HG03520 (cell line): ENCODE measurements at regions not wholly inside any gene's neighbourhood (a gene's known extent, or its start where the extent isn't known, plus 50 kb on each side); places are given as distances from the start of the nearest gene placed in this dataset.

Experiments
- ATAC-seq: cut with Tn5 transposase; IDR thresholded peaks from one replicate; pipeline ENCODE4 v1.9.1; 2021; ENCODE audit warnings: mild to moderate bottlenecking, moderate library complexity; ENCODE audit not compliant: unreplicated experiment

GRCh38 chr12:67370979-67371378, 101.8 kb downstream of the CAND1 start:
- no peak for ATAC-seq

GRCh38 chr12:67377021-67377420, 107.9 kb downstream of the CAND1 start:
- ATAC-seq: no peak

DNA sequence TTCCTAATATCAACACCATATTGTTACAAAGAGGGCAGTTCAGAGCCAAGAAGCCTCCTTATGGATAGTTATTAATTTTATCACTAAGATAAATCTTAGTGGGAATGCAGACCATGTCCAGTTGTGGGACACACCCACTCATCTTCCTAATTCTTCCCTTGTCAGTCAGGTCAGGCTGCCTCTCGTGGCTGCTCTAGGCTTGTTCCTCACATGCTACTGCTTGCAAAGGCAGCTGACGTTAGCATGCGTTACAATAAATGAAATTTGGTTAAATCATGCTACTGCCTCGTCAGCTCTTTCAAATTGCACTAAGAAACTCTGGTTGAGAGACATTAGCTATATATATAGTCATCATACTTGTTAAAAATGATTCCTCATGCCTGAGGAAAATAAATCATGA, 108.4 kb downstream of the CAND1 start:
- no peak for ATAC-seq

- ATAC-seq: no peak
Observed at GRCh38 chr12:67382241-67382871, 113.2 kb downstream of the CAND1 start.

DNA sequence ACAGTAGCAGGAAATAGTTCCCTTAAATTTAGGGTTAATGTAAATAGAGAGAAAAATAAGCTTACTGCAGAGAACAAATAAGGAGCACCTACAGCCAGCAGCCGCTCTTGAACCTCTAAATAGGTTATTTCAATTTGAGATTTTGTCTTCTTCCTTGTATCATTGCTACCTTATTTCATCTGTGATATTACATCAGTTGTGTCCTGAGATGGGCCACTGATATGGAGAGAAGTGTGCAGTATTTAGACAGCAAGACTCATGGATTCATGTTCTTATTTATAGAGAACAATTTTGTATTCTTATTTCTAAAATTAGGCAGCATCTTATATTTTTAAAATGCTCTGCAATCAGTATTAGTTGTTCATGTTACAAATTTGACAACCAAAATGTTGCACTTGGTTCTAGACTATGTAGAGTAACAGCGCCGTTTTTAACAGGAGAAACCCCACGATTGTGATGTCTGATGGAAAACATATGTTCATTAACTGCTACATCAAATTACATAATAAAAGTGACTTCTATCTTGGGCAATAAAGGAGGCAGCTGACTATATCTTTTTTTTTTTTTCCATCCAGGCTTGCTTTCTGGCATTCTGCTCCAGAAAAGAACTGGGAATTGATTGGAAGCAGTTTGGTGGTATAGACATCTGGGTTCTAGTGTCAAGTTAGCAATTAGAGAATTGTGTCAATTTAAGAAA, 117.9 kb downstream of the CAND1 start:
- ATAC-seq: no peak

DNA sequence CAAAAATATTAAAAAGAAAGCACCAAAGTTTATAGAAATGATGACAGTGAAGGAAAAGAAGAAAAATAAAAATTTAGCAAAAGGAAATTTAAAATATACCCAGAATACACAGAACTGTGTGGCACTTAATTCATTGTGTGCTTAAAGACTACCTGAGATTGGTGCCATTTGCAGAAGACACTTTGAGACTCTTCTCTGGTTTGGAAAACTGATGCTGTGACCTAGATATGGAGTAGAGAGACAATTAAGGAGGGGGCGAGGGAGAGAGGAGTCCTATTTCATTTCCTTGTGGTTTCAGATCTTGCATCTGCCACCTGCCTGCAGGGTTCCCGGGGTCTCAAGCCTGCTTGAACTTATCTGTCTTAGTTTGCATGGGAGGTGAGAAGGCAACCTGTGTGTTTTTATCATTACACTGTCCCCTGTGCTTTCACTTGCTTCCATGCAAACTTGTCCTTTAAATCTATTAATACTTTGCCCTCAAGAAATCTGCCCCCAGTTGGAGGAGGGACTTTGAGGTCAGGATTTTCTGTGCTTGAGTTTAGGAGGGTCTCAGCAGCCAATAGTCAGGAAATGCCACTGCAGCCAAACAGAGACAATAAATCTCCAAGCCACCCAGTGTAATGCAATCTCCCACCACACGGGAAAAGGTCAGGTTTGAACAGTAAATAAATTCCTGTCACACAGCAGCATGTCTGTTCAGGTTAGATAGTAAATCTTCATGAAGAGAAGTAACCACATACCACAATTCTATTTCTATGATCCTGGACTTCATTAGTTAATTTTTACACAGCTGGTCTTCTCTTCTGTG, 119.4 kb downstream of the CAND1 start:
- no peak for ATAC-seq

GRCh38 chr12:67390273-67390672, 121.1 kb downstream of the CAND1 start:
- ATAC-seq: no peak

DNA sequence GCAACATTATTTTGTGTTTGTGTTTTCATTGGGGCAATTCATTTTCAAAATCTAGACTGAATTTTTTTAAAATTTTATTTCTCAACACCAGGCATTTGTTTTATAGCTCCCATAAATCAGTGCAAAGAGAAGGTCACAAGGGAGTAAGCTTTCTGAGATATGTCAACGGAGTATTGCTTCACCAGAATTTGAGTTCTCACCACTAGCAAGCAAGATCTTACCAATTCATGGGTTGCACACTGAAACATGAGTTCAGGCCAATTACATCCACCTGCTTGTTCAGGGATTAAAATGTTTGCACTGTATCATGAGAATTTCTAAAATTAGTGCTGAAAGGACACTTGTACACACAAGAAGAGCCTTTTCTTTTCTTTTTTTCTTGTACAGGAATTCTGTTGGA, 121.9 kb downstream of the CAND1 start:
- no peak for ATAC-seq

- ATAC-seq: no peak
Observed at GRCh38 chr12:67391656-67392055, 122.5 kb downstream of the CAND1 start.

DNA sequence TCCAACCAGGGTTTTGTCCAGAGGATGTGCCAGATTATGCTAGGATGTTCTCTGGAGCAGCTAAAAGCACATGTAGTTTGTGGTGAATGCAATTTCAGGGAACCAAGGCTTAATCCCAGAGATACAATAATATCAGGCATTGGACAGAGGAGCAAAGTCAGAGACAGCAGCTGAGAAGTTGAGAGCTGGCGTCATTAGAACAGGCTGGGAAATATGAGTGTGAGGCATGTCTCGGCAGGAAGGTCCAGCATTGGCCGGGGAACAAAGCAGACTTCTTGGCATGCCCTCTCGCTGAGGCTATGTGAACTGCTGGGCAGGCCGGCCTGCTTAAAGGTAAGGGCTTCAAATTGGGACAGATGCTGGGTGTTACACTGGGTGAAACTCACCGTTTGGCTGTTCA, 125.4 kb downstream of the CAND1 start:
- no peak for ATAC-seq

- no peak for ATAC-seq
Observed at GRCh38 chr12:67400742-67401141, 131.6 kb downstream of the CAND1 start.

GRCh38 chr12:67410246-67410645, 141.1 kb downstream of the CAND1 start:
- ATAC-seq: no peak

DNA sequence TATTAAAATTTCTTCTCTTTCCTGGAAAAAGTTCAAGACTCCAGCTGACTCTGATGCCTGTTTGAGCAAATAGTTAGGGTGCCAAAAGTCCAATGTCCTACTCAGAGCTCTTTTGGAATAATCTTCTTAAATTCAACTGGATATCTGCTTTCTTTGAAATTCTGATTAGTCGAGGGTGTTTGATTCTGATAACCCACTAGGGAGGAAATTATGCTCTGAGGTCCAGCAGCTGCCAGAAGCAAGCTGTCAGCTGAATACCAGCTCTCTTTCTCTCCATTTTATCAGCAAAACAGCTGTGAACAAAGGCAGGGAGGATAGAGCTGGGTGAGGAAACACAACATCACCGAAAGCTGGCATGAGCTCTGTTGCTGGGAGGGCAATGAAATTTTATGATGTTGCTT, 141.5 kb downstream of the CAND1 start:
- ATAC-seq: no peak

GRCh38 chr12:67411562-67411961, 142.4 kb downstream of the CAND1 start:
- ATAC-seq: no peak

GRCh38 chr12:67413577-67413976, 144.4 kb downstream of the CAND1 start:
- no peak for ATAC-seq

DNA sequence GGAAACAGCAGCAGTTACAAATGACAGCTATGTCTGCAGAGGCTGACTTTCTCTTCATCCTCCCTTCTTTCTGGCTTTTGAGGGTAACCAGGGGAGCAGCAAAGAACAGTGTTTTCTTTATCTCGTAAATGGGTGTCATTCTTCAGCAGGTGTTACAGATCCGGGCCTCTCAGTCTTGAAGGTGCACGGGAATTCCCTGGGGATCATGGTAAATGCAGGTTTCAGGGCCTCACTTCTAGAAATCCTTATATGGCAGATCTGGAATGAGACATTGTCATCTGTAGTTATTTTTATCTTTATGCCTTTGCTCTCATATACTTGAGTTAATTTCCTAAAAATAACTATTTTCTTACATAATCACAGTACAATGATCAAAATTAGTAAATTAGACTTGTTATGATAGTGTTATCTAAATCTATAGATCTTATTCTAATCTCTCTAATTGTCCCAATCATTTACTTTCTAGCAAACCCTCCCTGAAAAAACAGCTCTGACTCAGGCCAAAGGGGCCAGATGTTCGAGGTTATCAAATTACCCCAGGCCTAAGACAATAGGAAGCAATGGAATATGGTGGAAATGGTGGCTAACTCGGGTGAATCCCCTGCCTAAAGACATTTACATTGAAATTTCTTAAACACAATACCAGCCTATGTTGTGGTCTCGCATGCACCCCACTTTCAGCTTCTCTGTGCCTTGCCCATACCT, 145.0 kb downstream of the CAND1 start:
- ATAC-seq: no peak

DNA sequence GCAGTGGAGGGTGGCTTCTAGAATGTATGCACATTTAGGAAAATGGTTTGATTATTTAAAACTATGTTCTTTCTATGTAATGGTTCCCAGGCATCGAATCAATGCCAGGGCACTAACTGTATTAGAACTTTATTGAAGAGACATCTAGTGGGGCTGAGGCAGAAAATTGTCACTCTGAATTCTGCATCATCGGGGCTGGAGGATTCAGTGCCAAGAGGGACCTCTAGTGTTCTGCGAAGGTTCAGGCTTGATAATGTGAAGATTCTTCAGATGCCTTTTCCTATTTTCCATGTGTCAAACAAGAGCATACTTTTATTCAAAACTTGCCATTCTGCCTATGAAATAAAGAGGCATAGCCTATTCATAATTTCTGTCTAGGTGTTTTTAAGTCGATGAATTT, 146.3 kb downstream of the CAND1 start:
- ATAC-seq: no peak

- ATAC-seq: no peak
Observed at GRCh38 chr12:67419810-67420209, 150.7 kb downstream of the CAND1 start.

DNA sequence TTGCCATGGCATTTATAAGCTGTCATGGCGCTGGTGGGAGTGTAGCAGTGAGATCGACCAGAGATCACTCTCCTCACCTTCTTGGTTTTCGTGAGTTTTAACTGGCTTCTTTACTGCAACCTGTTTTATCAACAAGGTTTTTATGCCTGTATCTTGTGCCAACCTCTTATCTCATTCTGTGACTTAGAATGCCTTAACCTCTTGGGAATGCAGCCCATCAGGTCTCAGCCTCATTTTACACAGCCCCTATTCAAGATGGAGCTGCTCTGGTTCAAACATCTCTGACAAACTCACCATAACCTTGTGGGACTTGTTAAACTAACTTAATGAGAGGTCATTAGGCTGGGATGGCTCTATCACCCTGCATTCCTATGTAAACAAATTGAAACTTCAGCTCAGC, 151.3 kb downstream of the CAND1 start:
- no peak for ATAC-seq

DNA sequence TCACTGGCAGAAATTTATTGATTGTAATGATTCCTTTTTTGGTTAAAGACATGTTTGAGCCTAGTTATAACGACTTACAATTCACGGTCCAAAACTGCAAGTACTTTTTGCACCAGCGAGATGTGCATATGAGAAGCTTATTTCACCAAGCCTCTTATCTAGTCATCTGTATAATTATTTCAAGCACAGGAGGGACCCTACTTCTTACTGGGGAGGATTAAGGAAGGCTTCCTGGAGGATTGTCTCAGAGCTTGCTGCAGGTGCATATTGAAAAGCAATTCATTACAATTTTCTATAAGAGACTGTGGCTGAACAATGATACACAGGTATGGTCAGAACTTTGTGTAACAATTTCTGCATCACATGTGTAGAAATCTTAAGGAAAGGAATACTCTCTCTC, 152.9 kb downstream of the CAND1 start:
- ATAC-seq: no peak

- ATAC-seq: no peak
Observed at GRCh38 chr12:67424784-67425183, 155.6 kb downstream of the CAND1 start.
